GM23248 (cell line): ENCODE measurements at regions not wholly inside any gene's neighbourhood (a gene's known extent, or its start where the extent isn't known, plus 50 kb on each side); places are given as distances from the start of the nearest gene placed in this dataset.

Source experiments
- EZH2 ChIP-seq: fragments of 200-600 bp; sonication (generic); IDR thresholded peaks from 2 replicates; pipeline ENCODE4 v1.6.1; 2018; ENCODE audit warnings: antibody characterized with exemption, mild to moderate bottlenecking; ENCODE audit not compliant: insufficient read depth, poor library complexity, severe bottlenecking
- EZH2phosphoT487 ChIP-seq: fragments of 200-600 bp; sonication (generic); IDR thresholded peaks from 2 replicates; pipeline ENCODE4 v1.6.1; 2018; ENCODE audit warnings: antibody characterized with exemption, moderate library complexity, mild to moderate bottlenecking, low read depth; ENCODE audit not compliant: insufficient read depth

- TF ChIP-seq EZH2 (no peak), EZH2phosphoT487 (no peak)
Observed at GRCh38 chr4:11937941-11938340, 509.2 kb upstream of the HS3ST1 start.
